HG03457 (cell line): ENCODE measurements at regions not wholly inside any gene's neighbourhood (a gene's known extent, or its start where the extent isn't known, plus 50 kb on each side); places are given as distances from the start of the nearest gene placed in this dataset.

Experiments used
- ATAC-seq: cut with Tn5 transposase; IDR thresholded peaks from one replicate; pipeline ENCODE4 v1.9.1; 2021; ENCODE audit warnings: moderate number of reproducible peaks; ENCODE audit not compliant: unreplicated experiment

DNA sequence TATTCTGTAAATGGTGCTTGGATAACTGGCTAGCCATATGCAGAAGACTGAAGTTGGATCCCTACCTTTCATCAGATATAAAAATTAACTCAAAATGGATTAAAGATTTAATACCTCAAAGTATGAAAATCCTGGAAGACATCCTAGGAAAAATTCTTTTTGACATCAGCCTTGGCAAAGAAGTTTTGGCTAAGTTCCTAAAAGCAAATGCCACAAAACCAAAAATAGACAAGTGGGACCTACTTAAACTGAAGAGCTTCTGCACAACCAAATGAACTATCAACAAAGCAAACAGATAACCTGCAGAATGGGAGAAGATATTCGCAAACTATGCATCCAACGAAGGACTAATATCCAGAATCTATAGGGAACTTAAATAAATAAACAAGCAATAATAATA lies 60.3 kb upstream of the RIPPLY2 start:
- ATAC-seq, result no peak

DNA sequence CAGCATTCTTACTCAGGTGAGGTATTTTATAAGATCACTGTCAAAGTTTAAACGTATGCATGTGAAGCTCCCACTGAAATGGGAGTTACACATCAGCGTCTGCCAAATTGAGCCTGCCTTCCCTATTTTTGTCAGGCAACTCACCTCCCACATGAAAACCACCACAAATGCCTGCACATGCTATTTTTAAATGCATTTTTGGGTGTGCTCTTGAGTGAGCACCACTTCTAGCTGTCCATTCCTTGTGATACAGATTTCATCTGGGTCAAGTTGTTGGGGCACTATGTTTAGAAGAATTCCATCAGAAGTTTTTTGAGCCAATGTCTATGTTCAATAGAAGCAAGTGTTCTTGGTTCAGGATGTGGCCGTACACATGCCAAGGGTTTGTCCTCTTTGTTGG lies 71.7 kb upstream of the RIPPLY2 start:
- no peak for ATAC-seq

DNA sequence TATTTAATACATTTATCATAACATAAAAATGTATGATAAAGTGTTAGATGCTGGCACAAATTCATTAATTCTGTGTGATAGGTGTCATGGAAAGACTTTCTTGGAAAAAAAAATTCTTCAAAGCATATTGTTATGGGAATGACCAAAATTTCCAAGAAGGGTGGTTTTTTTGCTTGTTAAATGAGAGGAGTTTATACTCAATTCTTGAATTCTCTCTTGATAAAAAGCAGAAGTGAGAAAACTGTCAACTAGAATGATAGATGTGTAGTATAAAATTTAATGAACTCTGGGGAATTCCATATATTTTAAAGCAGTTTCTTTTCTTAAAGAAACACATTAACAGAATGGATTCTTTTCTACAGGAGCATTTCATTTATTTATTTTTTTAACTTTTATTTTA lies 62.0 kb upstream of the SNAP91 start:
- ATAC-seq, result peak; percentile 82

DNA sequence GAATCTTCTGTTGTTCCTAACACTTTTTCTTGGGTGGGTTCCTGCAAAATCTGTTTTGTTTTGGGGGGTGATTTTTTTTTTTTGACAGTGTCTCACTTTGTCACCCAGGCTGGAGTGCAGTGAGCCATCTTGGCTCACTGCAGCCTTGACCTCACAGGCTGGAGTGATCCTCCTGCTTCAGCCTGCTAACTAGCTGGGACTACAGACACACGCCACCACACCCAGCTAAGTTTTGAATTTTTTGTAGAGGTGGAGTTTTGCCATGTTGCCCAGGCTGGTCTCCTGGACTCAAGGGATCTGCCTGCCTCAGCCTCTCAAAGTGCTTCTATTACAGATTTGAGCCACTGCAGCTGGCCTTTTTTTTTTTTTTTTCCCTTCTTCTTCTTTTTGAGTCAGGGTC lies 60.5 kb upstream of the SNAP91 start:
- ATAC-seq, result no peak

DNA sequence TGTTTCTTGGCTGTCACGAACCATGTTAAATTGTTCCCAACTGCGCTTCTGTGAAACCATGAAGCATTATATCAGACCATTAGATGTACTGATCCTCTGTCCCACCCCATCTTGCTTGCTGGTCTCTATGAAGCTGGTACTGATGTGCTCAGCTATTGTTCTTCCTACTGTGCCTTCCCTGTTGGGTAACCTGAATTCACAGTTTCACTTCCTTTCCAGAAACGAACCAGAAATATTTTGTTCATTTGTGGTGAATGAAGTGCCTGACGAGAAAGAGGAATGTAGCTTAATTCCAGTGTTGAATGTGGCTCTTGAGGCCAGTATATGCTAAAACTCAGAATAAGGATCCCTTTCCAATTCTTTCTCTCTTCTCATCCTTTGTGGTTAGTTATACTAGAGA lies 58.1 kb upstream of the SNAP91 start:
- no peak for ATAC-seq
